Uterus (tissue), 2 donors: ENCODE measurements at regions not wholly inside any gene's neighbourhood (a gene's known extent, or its start where the extent isn't known, plus 50 kb on each side); places are given as distances from the start of the nearest gene placed in this dataset.

ENCODE experiments used
- POLR2A ChIP-seq, 2 donors: fragments of 450-650 bp; IDR thresholded peaks; one replicate each; pipeline ENCODE4 v1.6.1; 2016; ENCODE audit warnings: antibody characterized with exemption in 2 of 2, mild to moderate bottlenecking in 1 of 2, moderate library complexity in 1 of 2
- TF ChIP-seq, protein P1 (sequence below), 4 experiments: fragments of 200-600 bp in 2 of 4; fragments of 450-650 bp in 2 of 4; sonication (generic) in 2 of 4; IDR thresholded peaks; one replicate each; pipeline ENCODE4 v1.5.1; 2016 to 2019; ENCODE audit warnings: antibody characterized with exemption in 4 of 4, mild to moderate bottlenecking in 2 of 4, moderate library complexity in 1 of 4

DNA sequence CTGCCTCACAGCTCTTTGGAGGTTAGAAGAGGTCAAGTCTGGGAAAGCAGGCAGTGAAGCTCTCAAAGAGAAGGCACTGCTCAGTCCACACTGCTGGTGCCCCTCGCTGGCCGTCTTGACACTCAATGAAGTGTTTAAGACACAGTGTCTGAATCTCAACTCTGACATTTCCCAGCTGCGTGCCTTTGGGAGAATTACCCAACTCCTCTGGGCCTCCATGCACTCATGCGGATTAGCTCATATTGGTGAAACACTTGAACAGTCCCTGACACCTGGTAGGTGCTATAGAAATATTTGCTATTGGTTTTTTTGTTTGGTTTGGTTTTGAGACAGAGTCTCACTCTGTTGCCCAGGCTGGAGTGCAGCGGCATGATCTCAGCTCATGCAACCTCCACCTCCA lies 281.0 kb downstream of the SRBD1 start:
- TF ChIP-seq, protein P1, sequence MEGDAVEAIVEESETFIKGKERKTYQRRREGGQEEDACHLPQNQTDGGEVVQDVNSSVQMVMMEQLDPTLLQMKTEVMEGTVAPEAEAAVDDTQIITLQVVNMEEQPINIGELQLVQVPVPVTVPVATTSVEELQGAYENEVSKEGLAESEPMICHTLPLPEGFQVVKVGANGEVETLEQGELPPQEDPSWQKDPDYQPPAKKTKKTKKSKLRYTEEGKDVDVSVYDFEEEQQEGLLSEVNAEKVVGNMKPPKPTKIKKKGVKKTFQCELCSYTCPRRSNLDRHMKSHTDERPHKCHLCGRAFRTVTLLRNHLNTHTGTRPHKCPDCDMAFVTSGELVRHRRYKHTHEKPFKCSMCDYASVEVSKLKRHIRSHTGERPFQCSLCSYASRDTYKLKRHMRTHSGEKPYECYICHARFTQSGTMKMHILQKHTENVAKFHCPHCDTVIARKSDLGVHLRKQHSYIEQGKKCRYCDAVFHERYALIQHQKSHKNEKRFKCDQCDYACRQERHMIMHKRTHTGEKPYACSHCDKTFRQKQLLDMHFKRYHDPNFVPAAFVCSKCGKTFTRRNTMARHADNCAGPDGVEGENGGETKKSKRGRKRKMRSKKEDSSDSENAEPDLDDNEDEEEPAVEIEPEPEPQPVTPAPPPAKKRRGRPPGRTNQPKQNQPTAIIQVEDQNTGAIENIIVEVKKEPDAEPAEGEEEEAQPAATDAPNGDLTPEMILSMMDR (IDR thresholded peaks at IDR 0.05), result no peak
- TF ChIP-seq POLR2A (IDR thresholded peaks at IDR 0.05), result no peak
